A549 (cell line): ENCODE measurements at regions not wholly inside any gene's neighbourhood (a gene's known extent, or its start where the extent isn't known, plus 50 kb on each side); places are given as distances from the start of the nearest gene placed in this dataset.

Source experiments
- ATAC-seq, 2 experiments: fragments of 200-7000 bp in 1 of 2; fragments of >200 bp in 1 of 2; cut with Nextera tagmentation in 1 of 2; cut with Tn5 transposase in 1 of 2; 3 replicates each; pipeline versions ENCODE4 v1.8.0 to v1.9.1; 2018 to 2020; ENCODE audit warnings: mild to moderate bottlenecking in 1 of 2, moderate library complexity in 1 of 2
- CTCF ChIA-PET: fragments of 300-600 bp; sonication (Branson Sonifier 250); formaldehyde crosslinking; extraction: SDS; loops from one replicate; lab custom pipeline; 2021; ENCODE audit warnings: antibody characterized with exemption, inconsistent platforms; lab: Yijun Ruan, JAX
- POLR2A ChIA-PET: fragments of 350-600 bp; formaldehyde crosslinking; extraction: SDS; loops from one replicate; lab custom pipeline; 2021; ENCODE audit warnings: antibody characterized with exemption, inconsistent platforms; lab: Yijun Ruan, JAX
- DNase-seq, 2 experiments: peaks; one replicate each; pipeline versions ENCODE4 v3.0.0 to v3.0.0-alpha.2; 2011 to 2016; ENCODE audit warnings: low read depth in 1 of 2, low spot score in 1 of 2
- FAIRE-seq: peaks from 2 replicates; lab custom pipeline; 2011; peaks lifted over from hg19 to GRCh38; lab: Jason Lieb, UNC
- H3K27ac ChIP-seq, 2 experiments: fragments of >200 bp; sonication (Bioruptor Twin); formaldehyde crosslinking; 3 replicates each; pipeline ENCODE4 v1.5.1; 2016 to 2017
- H3K4me1 ChIP-seq: fragments of >200 bp; sonication (Bioruptor Twin); formaldehyde crosslinking; 3 replicates; pipeline ENCODE4 v1.6.1; 2016
- H3K4me2 ChIP-seq: fragments of >200 bp; sonication (Bioruptor Twin); formaldehyde crosslinking; 3 replicates; pipeline ENCODE4 v1.6.1; 2016
- H3K4me3 ChIP-seq: fragments of >200 bp; sonication (Bioruptor Twin); formaldehyde crosslinking; 3 replicates; pipeline ENCODE4 v1.5.1; 2016
- H3K9me3 ChIP-seq: fragments of >200 bp; sonication (Bioruptor Twin); formaldehyde crosslinking; 3 replicates; pipeline ENCODE4 v1.6.1; 2016
- CEBPB ChIP-seq, 2 experiments: fragments of >200 bp in 1 of 2; sonication (Bioruptor Twin) in 1 of 2; formaldehyde crosslinking in 1 of 2; IDR thresholded peaks; 2 replicates each; pipeline ENCODE4 v1.6.1; 2012 to 2016
- EP300 ChIP-seq, 2 experiments: fragments of >200 bp; sonication (Bioruptor Twin); formaldehyde crosslinking; IDR thresholded peaks; 2 replicates in 1 of 2; 3 replicates in 1 of 2; pipeline ENCODE4 v1.6.1; 2016 to 2017
- FOSB ChIP-seq: fragments of 250-450 bp; sonication (Bioruptor Pico); IDR thresholded peaks from 2 replicates; pipeline ENCODE4 v1.5.0; 2020; ENCODE audit warnings: mild to moderate bottlenecking, moderate library complexity
- FOXS1 ChIP-seq: fragments of 250-450 bp; sonication (Bioruptor Pico); IDR thresholded peaks from 2 replicates; pipeline ENCODE4 v1.5.0; 2020; ENCODE audit warnings: mild to moderate bottlenecking, moderate library complexity
- HOXB13 ChIP-seq: fragments of 250-450 bp; sonication (Bioruptor Pico); IDR thresholded peaks from 2 replicates; pipeline ENCODE4 v1.5.0; 2020; ENCODE audit warnings: low read depth, mild to moderate bottlenecking, moderate library complexity
- KDM5A ChIP-seq: fragments of 200-600 bp; sonication (generic); IDR thresholded peaks from 2 replicates; pipeline ENCODE4 v1.6.1; 2016; ENCODE audit warnings: antibody characterized with exemption, mild to moderate bottlenecking
- MAFK ChIP-seq: fragments of 450-650 bp; IDR thresholded peaks from 2 replicates; pipeline ENCODE4 v1.6.1; 2014; ENCODE audit not compliant: partially characterized antibody
- POLR2A ChIP-seq: IDR thresholded peaks from 2 replicates; pipeline ENCODE4 v1.6.1; 2012; ENCODE audit warnings: mild to moderate bottlenecking, low read length
- RAD21 ChIP-seq, 2 experiments: fragments of >200 bp in 1 of 2; sonication (Bioruptor Twin) in 1 of 2; formaldehyde crosslinking in 1 of 2; IDR thresholded peaks in 1 of 2; conservative IDR thresholded peaks in 1 of 2; 2 replicates in 1 of 2; 3 replicates in 1 of 2; pipeline ENCODE4 v1.6.1; 2012 to 2018; ENCODE audit warnings: inconsistent platforms in 1 of 2
- WGBS: methylation state at CpG from one replicate; pipeline ENCODE4 v1.1.6; 2017; ENCODE audit errors: missing lambda C conversion rate; 5-methylcytosine and 5-hydroxymethylcytosine counted together
- TF ChIP-seq, protein P1 (sequence below): fragments of 250-450 bp; sonication (Bioruptor Pico); IDR thresholded peaks from 2 replicates; pipeline ENCODE4 v1.5.0; 2021; ENCODE audit warnings: mild to moderate bottlenecking, moderate library complexity, borderline replicate concordance
- TF ChIP-seq, protein P2 (sequence below): IDR thresholded peaks from 2 replicates; pipeline ENCODE4 v1.6.1; 2012
- TF ChIP-seq, protein P3 (sequence below): IDR thresholded peaks from 2 replicates; pipeline ENCODE4 v1.6.1; 2012; ENCODE audit warnings: low read depth, borderline replicate concordance
- TF ChIP-seq, protein P4 (sequence below): fragments of 150-350 bp; IDR thresholded peaks from 2 replicates; pipeline ENCODE4 v1.6.1; 2014; ENCODE audit warnings: low read depth, mild to moderate bottlenecking, low read length

DNA sequence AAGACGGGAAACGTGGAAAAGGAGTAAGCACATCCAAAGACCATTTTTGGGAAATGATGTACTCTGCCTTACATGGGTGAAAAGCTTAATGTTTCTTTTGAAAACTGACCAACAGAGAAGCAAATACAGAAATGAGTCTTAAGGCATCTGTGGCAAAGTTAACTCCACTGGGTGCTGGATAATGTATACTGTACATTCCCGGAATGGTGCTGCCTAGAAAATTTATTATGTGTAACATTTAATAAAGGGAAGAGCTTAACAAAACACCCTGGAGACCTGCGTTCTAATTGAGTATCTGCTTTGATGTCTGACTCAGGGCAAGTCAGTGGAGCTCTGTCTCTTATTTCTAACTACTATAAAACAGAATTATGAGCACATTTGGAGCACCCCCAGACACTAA, 230.2 kb downstream of the MID1 start:
- Histone ChIP-seq H3K27ac (no peak overlapping the region), H3K4me2 (no peak overlapping the region), H3K4me3 (no peak overlapping the region), H3K4me1 (peaks cover 9% of the 10 kb centered on the region; the same call in 1 of the 3 replicates), H3K9me3 (no peaks in the 10 kb centered on the region)
- POLR2A ChIA-PET, result no interaction called here
- FAIRE-seq, result peak; percentile 65
- CTCF ChIA-PET, result no interaction called here
- no peak for TF ChIP-seq FOXS1
- TF ChIP-seq, protein P1, sequence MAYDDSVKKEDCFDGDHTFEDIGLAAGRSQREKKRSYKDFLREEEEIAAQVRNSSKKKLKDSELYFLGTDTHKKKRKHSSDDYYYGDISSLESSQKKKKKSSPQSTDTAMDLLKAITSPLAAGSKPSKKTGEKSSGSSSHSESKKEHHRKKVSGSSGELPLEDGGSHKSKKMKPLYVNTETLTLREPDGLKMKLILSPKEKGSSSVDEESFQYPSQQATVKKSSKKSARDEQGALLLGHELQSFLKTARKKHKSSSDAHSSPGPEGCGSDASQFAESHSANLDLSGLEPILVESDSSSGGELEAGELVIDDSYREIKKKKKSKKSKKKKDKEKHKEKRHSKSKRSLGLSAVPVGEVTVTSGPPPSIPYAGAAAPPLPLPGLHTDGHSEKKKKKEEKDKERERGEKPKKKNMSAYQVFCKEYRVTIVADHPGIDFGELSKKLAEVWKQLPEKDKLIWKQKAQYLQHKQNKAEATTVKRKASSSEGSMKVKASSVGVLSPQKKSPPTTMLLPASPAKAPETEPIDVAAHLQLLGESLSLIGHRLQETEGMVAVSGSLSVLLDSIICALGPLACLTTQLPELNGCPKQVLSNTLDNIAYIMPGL, result no peak
- TF ChIP-seq EP300 (IDR thresholded peaks at IDR 0.05), result no peak
- TF ChIP-seq FOSB (CRISPR knock-in tag), result no peak
- TF ChIP-seq HOXB13 (CRISPR knock-in tag), result no peak
- TF ChIP-seq, protein P2, sequence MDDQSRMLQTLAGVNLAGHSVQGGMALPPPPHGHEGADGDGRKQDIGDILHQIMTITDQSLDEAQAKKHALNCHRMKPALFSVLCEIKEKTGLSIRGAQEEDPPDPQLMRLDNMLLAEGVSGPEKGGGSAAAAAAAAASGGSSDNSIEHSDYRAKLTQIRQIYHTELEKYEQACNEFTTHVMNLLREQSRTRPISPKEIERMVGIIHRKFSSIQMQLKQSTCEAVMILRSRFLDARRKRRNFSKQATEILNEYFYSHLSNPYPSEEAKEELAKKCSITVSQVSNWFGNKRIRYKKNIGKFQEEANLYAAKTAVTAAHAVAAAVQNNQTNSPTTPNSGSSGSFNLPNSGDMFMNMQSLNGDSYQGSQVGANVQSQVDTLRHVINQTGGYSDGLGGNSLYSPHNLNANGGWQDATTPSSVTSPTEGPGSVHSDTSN, result no peak
- TF ChIP-seq KDM5A, result no peak
- TF ChIP-seq, protein P3, sequence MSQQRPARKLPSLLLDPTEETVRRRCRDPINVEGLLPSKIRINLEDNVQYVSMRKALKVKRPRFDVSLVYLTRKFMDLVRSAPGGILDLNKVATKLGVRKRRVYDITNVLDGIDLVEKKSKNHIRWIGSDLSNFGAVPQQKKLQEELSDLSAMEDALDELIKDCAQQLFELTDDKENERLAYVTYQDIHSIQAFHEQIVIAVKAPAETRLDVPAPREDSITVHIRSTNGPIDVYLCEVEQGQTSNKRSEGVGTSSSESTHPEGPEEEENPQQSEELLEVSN, result no peak
- TF ChIP-seq CEBPB (IDR thresholded peaks at IDR 0.05), result no peak
- no peak for TF ChIP-seq POLR2A
- TF ChIP-seq, protein P4, sequence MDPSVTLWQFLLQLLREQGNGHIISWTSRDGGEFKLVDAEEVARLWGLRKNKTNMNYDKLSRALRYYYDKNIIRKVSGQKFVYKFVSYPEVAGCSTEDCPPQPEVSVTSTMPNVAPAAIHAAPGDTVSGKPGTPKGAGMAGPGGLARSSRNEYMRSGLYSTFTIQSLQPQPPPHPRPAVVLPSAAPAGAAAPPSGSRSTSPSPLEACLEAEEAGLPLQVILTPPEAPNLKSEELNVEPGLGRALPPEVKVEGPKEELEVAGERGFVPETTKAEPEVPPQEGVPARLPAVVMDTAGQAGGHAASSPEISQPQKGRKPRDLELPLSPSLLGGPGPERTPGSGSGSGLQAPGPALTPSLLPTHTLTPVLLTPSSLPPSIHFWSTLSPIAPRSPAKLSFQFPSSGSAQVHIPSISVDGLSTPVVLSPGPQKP, result no peak
- DNase-seq, result no peak
- WGBS, result 66% methylated on average over 4 of the region's 4 CpGs
- ATAC-seq, result no peak

DNA sequence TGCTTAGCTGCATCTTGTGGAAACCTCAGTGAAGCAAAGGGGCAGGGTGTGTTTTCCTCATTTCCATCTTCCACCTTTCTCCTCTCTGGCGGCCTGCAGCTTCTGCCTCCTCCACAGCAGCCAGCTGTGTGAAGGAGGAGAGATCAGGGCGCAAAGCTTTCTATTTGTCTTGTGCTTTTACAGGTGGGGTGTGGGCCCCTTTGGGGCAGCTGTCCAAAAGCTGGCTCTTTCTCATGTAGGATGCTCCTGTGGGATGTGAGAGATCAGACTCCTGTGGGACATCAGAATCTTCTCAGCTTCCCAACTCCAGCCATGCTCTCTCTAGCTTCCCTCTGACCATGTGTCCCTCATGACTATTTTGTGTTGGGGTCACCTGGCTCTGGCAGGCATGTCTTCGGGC, 227.1 kb downstream of the MID1 start:
- H3K4me3 ChIP-seq, result no peak overlapping the region
- DNase-seq, result no peak
- H3K4me2 ChIP-seq, result no peak overlapping the region; the same call in 2 of the 3 replicates
- TF ChIP-seq, protein P1, result no peak
- TF ChIP-seq RAD21 (conservative IDR thresholded peaks at IDR 0.05 in 1 of 2, IDR thresholded peaks at IDR 0.05 in 1 of 2), result no peak
- TF ChIP-seq, all 56 proteins: peak for 0
- Histone ChIP-seq H3K4me1 (peaks cover 9% of the 10 kb centered on the region; the same call in 1 of the 3 replicates), H3K27ac (peak overlapping the region in 1 of 2 experiments; percentile 50; a peak in 1 of 6 replicates), H3K9me3 (no peaks in the 10 kb centered on the region)
- POLR2A ChIA-PET, result no interaction called here
- WGBS, result 80% methylated on average over 3 of the region's 3 CpGs
- CTCF ChIA-PET, result interaction anchor here (0.6 kb wide), 2 partner anchors 45 to 74 kb away, joined by 3 to 5 read pairs; no protein-coding TSS in a partner anchor
- FAIRE-seq (no peak), ATAC-seq (no peak)

DNA sequence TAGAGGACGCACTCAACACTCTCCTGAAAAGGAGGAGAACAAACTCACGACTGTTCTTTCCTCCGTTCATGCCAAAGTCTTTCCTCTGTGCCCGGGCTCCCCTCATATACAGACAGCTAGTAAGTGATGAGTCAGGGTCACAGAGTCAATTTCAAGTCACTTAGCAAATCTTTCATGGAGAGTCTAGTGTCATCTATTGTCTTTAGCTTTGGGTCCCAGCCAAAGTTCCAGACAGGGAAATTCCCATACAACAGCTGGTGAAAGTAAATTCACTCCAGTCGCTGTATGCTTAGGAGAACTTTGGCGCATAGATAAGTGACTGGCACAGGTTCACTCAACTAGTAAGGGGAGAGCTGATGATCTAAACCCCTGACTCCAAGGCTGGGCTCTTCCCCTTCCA, 226.5 kb downstream of the MID1 start:
- Histone ChIP-seq H3K4me3 (no peak overlapping the region), H3K27ac (peak overlapping the region in 1 of 2 experiments; percentile 50; a peak in 1 of 6 replicates), H3K4me2 (peak overlapping the region; percentile 49; the same call in 2 of the 3 replicates), H3K4me1 (peaks cover 9% of the 10 kb centered on the region; the same call in 1 of the 3 replicates), H3K9me3 (no peaks in the 10 kb centered on the region)
- WGBS, result 17% methylated on average over 6 of the region's 6 CpGs
- POLR2A ChIA-PET, result interaction anchor here (0.6 kb wide), 1 partner anchor 54 kb away, joined by 5 read pairs; no protein-coding TSS in a partner anchor
- FAIRE-seq (no peak), ATAC-seq (peak; percentile 33 to 47; a peak in 3 of 6 replicates), DNase-seq (peak; percentile 6 to 13)
- TF ChIP-seq FOXS1, result no peak
- TF ChIP-seq MAFK, result peak; percentile 44
- CTCF ChIA-PET, result interaction anchor here (0.6 kb wide), 2 partner anchors 45 to 75 kb away, joined by 3 to 5 read pairs; no protein-coding TSS in a partner anchor
